PC-3 (cell line): ENCODE measurements at regions not wholly inside any gene's neighbourhood (a gene's known extent, or its start where the extent isn't known, plus 50 kb on each side); places are given as distances from the start of the nearest gene placed in this dataset.

Source experiments
- ATAC-seq: fragments of 200-7000 bp; cut with Tn5 transposase; 2 replicates; pipeline ENCODE4 v1.9.1; 2020; ENCODE audit warnings: mild to moderate bottlenecking, moderate library complexity
- BruUV-seq: library from RNA; stranded (reverse); fragments of 400-500 nt; replicated peaks from 2 replicates; lab custom pipeline; 2021; lab: Mats Ljungman, UMichigan
- CTCF ChIA-PET: fragments of 300-600 bp; sonication (Branson Sonifier 250); formaldehyde crosslinking; loops from one replicate; lab custom pipeline; 2022; ENCODE audit warnings: antibody characterized with exemption; lab: Charles Lee
- POLR2A ChIA-PET: fragments of 300-600 bp; sonication (Branson Sonifier 250); formaldehyde crosslinking; loops from one replicate; lab custom pipeline; 2022; ENCODE audit warnings: antibody characterized with exemption; ENCODE audit not compliant: unreplicated experiment; lab: Charles Lee
- DNase-seq: peaks from one replicate; pipeline ENCODE4 v3.0.0-alpha.2; 2015
- H2AFZ ChIP-seq: fragments of 300-600 bp; sonication (generic); 2 replicates; pipeline ENCODE4 v1.6.0; 2016; ENCODE audit warnings: antibody characterized with exemption, low read length
- H3F3A ChIP-seq: fragments of 300-600 bp; sonication (generic); one replicate; pipeline ENCODE4 v1.6.0; 2017; ENCODE audit warnings: antibody characterized with exemption, low read length, control low read depth, mild to moderate bottlenecking; ENCODE audit not compliant: unreplicated experiment
- H3K27ac ChIP-seq: fragments of 300-600 bp; sonication (generic); 2 replicates; pipeline ENCODE4 v1.5.1; 2016; ENCODE audit warnings: mild to moderate bottlenecking, low read length
- H3K27me3 ChIP-seq: fragments of 300-600 bp; sonication (generic); 2 replicates; pipeline ENCODE4 v1.6.1; 2016; ENCODE audit warnings: low read length, mixed read lengths
- H3K36me3 ChIP-seq: fragments of 300-600 bp; sonication (generic); 2 replicates; pipeline ENCODE4 v1.6.1; 2016; ENCODE audit warnings: low read depth, mixed run types, low read length, mixed read lengths
- H3K4me1 ChIP-seq: fragments of 300-600 bp; sonication (generic); 2 replicates; pipeline ENCODE4 v1.5.1; 2016; ENCODE audit warnings: low read length; ENCODE audit not compliant: insufficient read depth
- H3K4me2 ChIP-seq: fragments of 300-600 bp; sonication (generic); 2 replicates; pipeline ENCODE4 v1.6.0; 2016; ENCODE audit warnings: low read length
- H3K4me3 ChIP-seq: fragments of 300-600 bp; sonication (generic); 2 replicates; pipeline ENCODE4 v1.5.1; 2016; ENCODE audit warnings: mild to moderate bottlenecking, low read length, mixed read lengths
- H3K79me2 ChIP-seq: fragments of 300-600 bp; sonication (generic); 2 replicates; pipeline ENCODE4 v1.6.1; 2017; ENCODE audit warnings: low read length, mixed read lengths
- H3K9ac ChIP-seq: fragments of 300-600 bp; sonication (generic); 2 replicates; pipeline ENCODE4 v1.6.0; 2016; ENCODE audit warnings: mild to moderate bottlenecking, low read length
- H3K9me2 ChIP-seq: fragments of 300-600 bp; sonication (generic); replicated peaks from 2 replicates; pipeline ENCODE4 v1.6.1; 2016; ENCODE audit warnings: mixed run types, low read length, mixed read lengths
- H3K9me3 ChIP-seq: fragments of 300-600 bp; sonication (generic); 2 replicates; pipeline ENCODE4 v1.6.1; 2016; ENCODE audit warnings: low read length, mixed read lengths
- H4K20me1 ChIP-seq: fragments of 300-600 bp; sonication (generic); 2 replicates; pipeline ENCODE4 v1.6.1; 2016; ENCODE audit warnings: low read length, mixed read lengths
- EZH2 ChIP-seq: fragments of 300-600 bp; sonication (generic); IDR thresholded peaks from one replicate; pipeline ENCODE4 v1.6.1; 2017; ENCODE audit warnings: antibody characterized with exemption, mild to moderate bottlenecking, low read length; ENCODE audit not compliant: unreplicated experiment
- EZH2phosphoT487 ChIP-seq: fragments of 300-600 bp; sonication (generic); IDR thresholded peaks from 2 replicates; pipeline ENCODE4 v1.6.1; 2018; ENCODE audit warnings: mild to moderate bottlenecking, antibody characterized with exemption, low read length, borderline replicate concordance
- intact Hi-C: fragments of 100-400 bp; cut with micrococcal nuclease; formaldehyde crosslinking; loops from 2 replicates; pipeline ENCODE4 v1.9.0; 2023
- TF ChIP-seq, protein P1 (sequence below): fragments of 300-600 bp; sonication (generic); conservative IDR thresholded peaks from 2 replicates; pipeline ENCODE4 v1.5.1; 2017; ENCODE audit warnings: antibody characterized with exemption, low read depth, mild to moderate bottlenecking, low read length

DNA sequence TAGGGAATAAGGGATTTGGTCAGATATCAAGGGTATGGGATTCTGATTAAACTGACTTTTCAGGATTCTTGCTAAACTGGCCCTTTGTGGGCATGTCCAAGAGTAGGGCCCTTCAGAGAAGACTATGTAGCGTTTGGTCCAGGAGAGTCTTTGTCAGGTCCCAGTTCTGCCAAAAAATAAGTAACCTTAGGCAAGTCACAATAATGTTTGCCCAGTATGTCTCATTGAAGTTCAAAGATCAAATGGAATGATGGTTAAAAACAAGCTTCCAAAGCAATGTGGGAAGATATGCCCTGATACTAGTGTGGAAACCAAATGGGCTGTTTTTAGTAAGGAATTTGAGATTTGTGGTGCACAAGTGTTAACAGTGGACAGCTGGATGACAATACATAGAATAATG is 454.4 kb downstream of the WDR72 start:
- Histone ChIP-seq H3K9ac (no peak overlapping the region), H3K27me3 (no peaks in the 10 kb centered on the region), H3K4me2 (no peak overlapping the region), H3K79me2 (no peaks in the 10 kb centered on the region), H4K20me1 (no peaks in the 10 kb centered on the region), H3K9me3 (no peaks in the 10 kb centered on the region), H3F3A (no peaks in the 10 kb centered on the region), H3K27ac (no peak overlapping the region), H3K4me3 (no peak overlapping the region), H3K4me1 (peaks cover 3% of the 10 kb centered on the region; the same call in 1 of the 2 replicates), H3K9me2 (no peaks in the 10 kb centered on the region), H2AFZ (no peak overlapping the region), H3K36me3 (no peaks in the 10 kb centered on the region)
- ATAC-seq: no peak
- ChIA-PET CTCF (no interaction called here), POLR2A (no interaction called here)
- no TSS peak for BruUV-seq
- intact Hi-C loops: no loop called here
- no peak for DNase-seq
- TF ChIP-seq EZH2 (no peak), EZH2phosphoT487 (no peak)
- TF ChIP-seq, protein P1, sequence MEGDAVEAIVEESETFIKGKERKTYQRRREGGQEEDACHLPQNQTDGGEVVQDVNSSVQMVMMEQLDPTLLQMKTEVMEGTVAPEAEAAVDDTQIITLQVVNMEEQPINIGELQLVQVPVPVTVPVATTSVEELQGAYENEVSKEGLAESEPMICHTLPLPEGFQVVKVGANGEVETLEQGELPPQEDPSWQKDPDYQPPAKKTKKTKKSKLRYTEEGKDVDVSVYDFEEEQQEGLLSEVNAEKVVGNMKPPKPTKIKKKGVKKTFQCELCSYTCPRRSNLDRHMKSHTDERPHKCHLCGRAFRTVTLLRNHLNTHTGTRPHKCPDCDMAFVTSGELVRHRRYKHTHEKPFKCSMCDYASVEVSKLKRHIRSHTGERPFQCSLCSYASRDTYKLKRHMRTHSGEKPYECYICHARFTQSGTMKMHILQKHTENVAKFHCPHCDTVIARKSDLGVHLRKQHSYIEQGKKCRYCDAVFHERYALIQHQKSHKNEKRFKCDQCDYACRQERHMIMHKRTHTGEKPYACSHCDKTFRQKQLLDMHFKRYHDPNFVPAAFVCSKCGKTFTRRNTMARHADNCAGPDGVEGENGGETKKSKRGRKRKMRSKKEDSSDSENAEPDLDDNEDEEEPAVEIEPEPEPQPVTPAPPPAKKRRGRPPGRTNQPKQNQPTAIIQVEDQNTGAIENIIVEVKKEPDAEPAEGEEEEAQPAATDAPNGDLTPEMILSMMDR: no peak

- Histone ChIP-seq H3K36me3 (no peaks in the 10 kb centered on the region), H3K4me2 (no peak overlapping the region), H3K27me3 (peaks cover 15% of the 10 kb centered on the region; the same call in 1 of the 2 replicates), H3K27ac (no peak overlapping the region), H3K9me3 (no peaks in the 10 kb centered on the region), H2AFZ (no peak overlapping the region), H3K9ac (no peak overlapping the region), H3K9me2 (no peaks in the 10 kb centered on the region), H3F3A (no peaks in the 10 kb centered on the region), H3K4me1 (no peaks in the 10 kb centered on the region), H4K20me1 (no peaks in the 10 kb centered on the region), H3K79me2 (no peaks in the 10 kb centered on the region), H3K4me3 (no peak overlapping the region)
- no TSS peak for BruUV-seq
- no peak for DNase-seq
- no peak for ATAC-seq
- POLR2A ChIA-PET: no interaction called here
- intact Hi-C loops: no loop called here
- CTCF ChIA-PET: no interaction called here
- no peak for TF ChIP-seq EZH2phosphoT487
- TF ChIP-seq, protein P1: no peak
- TF ChIP-seq EZH2: no peak
Observed at GRCh38 chr15:53297828-53298227, 461.6 kb downstream of the WDR72 start.

GRCh38 chr15:53296603-53297002 is 462.9 kb downstream of the WDR72 start:
- CTCF ChIA-PET: no interaction called here
- ATAC-seq: no peak
- intact Hi-C loops: no loop called here

More at GRCh38 chr15:53296603-53297002, 462.9 kb downstream of the WDR72 start:
- no TSS peak for BruUV-seq
- H4K20me1 ChIP-seq: no peaks in the 10 kb centered on the region
- no peak overlapping the region for H3K27ac ChIP-seq
- no peaks in the 10 kb centered on the region for H3K79me2 ChIP-seq
- H3K9ac ChIP-seq: no peak overlapping the region
- peaks cover 15% of the 10 kb centered on the region; the same call in 1 of the 2 replicates for H3K27me3 ChIP-seq
- H3K4me3 ChIP-seq: no peak overlapping the region
- no peak for TF ChIP-seq EZH2
- TF ChIP-seq EZH2phosphoT487: no peak
- TF ChIP-seq, protein P1: no peak
- no peak overlapping the region for H3K4me2 ChIP-seq
- POLR2A ChIA-PET: no interaction called here
- no peaks in the 10 kb centered on the region for H3K4me1 ChIP-seq
- H3F3A ChIP-seq: no peaks in the 10 kb centered on the region
- no peak overlapping the region for H2AFZ ChIP-seq
- no peaks in the 10 kb centered on the region for H3K9me3 ChIP-seq
- no peak for DNase-seq
- no peaks in the 10 kb centered on the region for H3K36me3 ChIP-seq
- no peaks in the 10 kb centered on the region for H3K9me2 ChIP-seq
